H9 (cell line): ENCODE measurements at regions not wholly inside any gene's neighbourhood (a gene's known extent, or its start where the extent isn't known, plus 50 kb on each side); places are given as distances from the start of the nearest gene placed in this dataset.

Source experiments
- DNase-seq: peaks from one replicate; pipeline ENCODE4 v3.0.0-alpha.2; 2017
- H2AFZ ChIP-seq: one replicate; pipeline ENCODE4 v1.6.1; 2013; ENCODE audit warnings: mild to moderate bottlenecking, low read length, control low read depth, moderate library complexity
- H2AK5ac ChIP-seq: 2 replicates; pipeline ENCODE4 v1.6.1; 2013; ENCODE audit warnings: low read length, control low read depth, mixed read lengths; ENCODE audit not compliant: insufficient read length
- H2BK120ac ChIP-seq: one replicate; pipeline ENCODE4 v1.6.1; 2013; ENCODE audit warnings: low read depth, mild to moderate bottlenecking, low read length, control low read depth, inconsistent platforms; ENCODE audit not compliant: poor library complexity, severe bottlenecking
- H2BK12ac ChIP-seq: 2 replicates; pipeline ENCODE4 v1.6.1; 2013; ENCODE audit warnings: low read length, control low read depth, mixed read lengths, low read depth; ENCODE audit not compliant: insufficient read length
- H2BK15ac ChIP-seq: 2 replicates; pipeline ENCODE4 v1.6.1; 2013; ENCODE audit warnings: low read depth, low read length, control low read depth
- H2BK20ac ChIP-seq: one replicate; pipeline ENCODE4 v1.6.1; 2013; ENCODE audit warnings: low read depth, mild to moderate bottlenecking, low read length, control low read depth, inconsistent platforms; ENCODE audit not compliant: poor library complexity, severe bottlenecking
- H2BK5ac ChIP-seq: 2 replicates; pipeline ENCODE4 v1.6.1; 2013; ENCODE audit warnings: low read length, control low read depth, mixed read lengths; ENCODE audit not compliant: insufficient read length
- H3K14ac ChIP-seq: 2 replicates; pipeline ENCODE4 v1.6.1; 2013; ENCODE audit warnings: low read length, control low read depth; ENCODE audit not compliant: insufficient read depth
- H3K18ac ChIP-seq: 2 replicates; pipeline ENCODE4 v1.6.1; 2013; ENCODE audit warnings: low read depth, mild to moderate bottlenecking, mixed read lengths, low read length, control low read depth; ENCODE audit not compliant: insufficient read length
- H3K23ac ChIP-seq: 2 replicates; pipeline ENCODE4 v1.6.1; 2013; ENCODE audit warnings: low read length, control low read depth, mixed read lengths, low read depth; ENCODE audit not compliant: insufficient read length
- H3K23me2 ChIP-seq: 2 replicates; pipeline ENCODE4 v1.6.1; 2013; ENCODE audit warnings: low read depth, mild to moderate bottlenecking, mixed read lengths, low read length, control low read depth; ENCODE audit not compliant: insufficient read length, poor library complexity, severe bottlenecking
- H3K27ac ChIP-seq: 2 replicates; pipeline ENCODE4 v1.5.1; 2013; ENCODE audit warnings: low read length, control low read depth, mixed read lengths, low read depth; ENCODE audit not compliant: insufficient read length
- H3K27me3 ChIP-seq: 2 replicates; pipeline ENCODE4 v1.6.1; 2013; ENCODE audit warnings: low read length, control low read depth, inconsistent platforms; ENCODE audit not compliant: insufficient read depth
- H3K4ac ChIP-seq: 2 replicates; pipeline ENCODE4 v1.6.1; 2013; ENCODE audit warnings: low read depth, mild to moderate bottlenecking, control low read depth, inconsistent platforms, low read length, moderate library complexity
- H3K4me1 ChIP-seq: 2 replicates; pipeline ENCODE4 v1.6.1; 2013; ENCODE audit warnings: low read length, control low read depth, inconsistent platforms; ENCODE audit not compliant: insufficient read depth
- H3K4me2 ChIP-seq: 2 replicates; pipeline ENCODE4 v1.6.1; 2013; ENCODE audit warnings: low read length, control low read depth, mixed read lengths; ENCODE audit not compliant: insufficient read length, insufficient read depth
- H3K56ac ChIP-seq: 2 replicates; pipeline ENCODE4 v1.6.1; 2013; ENCODE audit warnings: low read depth, mild to moderate bottlenecking, mixed read lengths, low read length, control low read depth; ENCODE audit not compliant: insufficient read length
- H3K79me1 ChIP-seq: 2 replicates; pipeline ENCODE4 v1.6.1; 2013; ENCODE audit warnings: low read depth, mild to moderate bottlenecking, moderate library complexity, low read length, control low read depth, inconsistent platforms; ENCODE audit not compliant: insufficient read depth, poor library complexity, severe bottlenecking
- H3K79me2 ChIP-seq: 2 replicates; pipeline ENCODE4 v1.6.1; 2013; ENCODE audit warnings: low read length, control low read depth, inconsistent platforms; ENCODE audit not compliant: insufficient read depth
- H3K9ac ChIP-seq: 2 replicates; pipeline ENCODE4 v1.6.1; 2013; ENCODE audit warnings: low read length, control low read depth, mixed read lengths; ENCODE audit not compliant: insufficient read length; ENCODE audit errors: extremely low read depth
- H3K9me3 ChIP-seq: one replicate; pipeline ENCODE4 v1.6.1; 2013; ENCODE audit warnings: low read depth, low read length, inconsistent platforms; ENCODE audit not compliant: control insufficient read depth
- H3T11ph ChIP-seq: one replicate; pipeline ENCODE4 v1.6.1; 2013; ENCODE audit warnings: mild to moderate bottlenecking, low read length, control low read depth, inconsistent platforms
- H4K20me1 ChIP-seq: one replicate; pipeline ENCODE4 v1.6.1; 2013; ENCODE audit not compliant: control insufficient read depth, insufficient read length, insufficient read depth
- H4K5ac ChIP-seq: 2 replicates; pipeline ENCODE4 v1.6.1; 2013; ENCODE audit warnings: low read depth, mild to moderate bottlenecking, mixed read lengths, low read length, control low read depth; ENCODE audit not compliant: insufficient read length
- H4K8ac ChIP-seq: replicated peaks from 2 replicates; pipeline ENCODE4 v1.6.1; 2013; ENCODE audit warnings: low read length, control low read depth, mixed read lengths, low read depth; ENCODE audit not compliant: insufficient read length
- H4K91ac ChIP-seq: 2 replicates; pipeline ENCODE4 v1.6.1; 2013; ENCODE audit warnings: low read depth, mild to moderate bottlenecking, moderate library complexity, mixed read lengths, low read length, control low read depth; ENCODE audit not compliant: insufficient read length
- H3K27ac Mint-ChIP-seq, 3 experiments: 2 replicates in 2 of 3; 3 replicates in 1 of 3; pipeline ENCODE4 v1.8.0; 2020 to 2021; ENCODE audit warnings: mixed read lengths in 3 of 3, mild to moderate bottlenecking in 1 of 3, moderate library complexity in 1 of 3
- H3K27me3 Mint-ChIP-seq: 2 replicates; pipeline ENCODE4 v1.8.0; 2021; ENCODE audit warnings: low read depth, mild to moderate bottlenecking, moderate library complexity, mixed read lengths
- H3K36me3 Mint-ChIP-seq, 3 experiments: 2 replicates in 2 of 3; 3 replicates in 1 of 3; pipeline ENCODE4 v1.8.0; 2020 to 2021; ENCODE audit warnings: low read depth in 3 of 3, mixed read lengths in 3 of 3; ENCODE audit not compliant: insufficient read depth in 1 of 3
- H3K4me1 Mint-ChIP-seq, 2 experiments: 2 replicates each; pipeline ENCODE4 v1.8.0; 2020; ENCODE audit warnings: mixed read lengths in 2 of 2
- H3K4me3 Mint-ChIP-seq, 2 experiments: 2 replicates in 1 of 2; 3 replicates in 1 of 2; pipeline ENCODE4 v1.8.0; 2020 to 2021; ENCODE audit warnings: mild to moderate bottlenecking in 2 of 2, mixed read lengths in 2 of 2, moderate library complexity in 1 of 2
- H3K9me3 Mint-ChIP-seq, 2 experiments: 2 replicates in 1 of 2; 3 replicates in 1 of 2; pipeline ENCODE4 v1.8.0; 2020; ENCODE audit warnings: mild to moderate bottlenecking in 2 of 2, mixed read lengths in 2 of 2, moderate library complexity in 1 of 2
- WGBS: extraction: QIAGEN DNeasy Blood & Tissue Kit; methylation state at CpG from one replicate; pipeline ENCODE4 v1.1.7; 2013; ENCODE audit warnings: missing lambda C conversion rate, low lambda C conversion rate, mixed read lengths; ENCODE audit not compliant: insufficient read length; ENCODE audit errors: extremely low coverage; 5-methylcytosine and 5-hydroxymethylcytosine counted together
- TF ChIP-seq, protein P1 (sequence below): fragments of 200-600 bp; sonication (generic); conservative IDR thresholded peaks from 3 replicates; pipeline ENCODE4 v1.8.0; 2021; ENCODE audit warnings: antibody characterized with exemption, mild to moderate bottlenecking

- Histone ChIP-seq H2AFZ (no peak overlapping the region), H2BK20ac (no peak overlapping the region), H2AK5ac (no peak overlapping the region), H3K23ac (no peak overlapping the region), H4K20me1 (no peaks in the 10 kb centered on the region), H3K9ac (no peak overlapping the region), H3K27me3 (no peaks in the 10 kb centered on the region), H3K4me2 (no peak overlapping the region), H2BK120ac (no peak overlapping the region), H3K79me1 (no peaks in the 10 kb centered on the region), H3K27ac (no peak overlapping the region), H2BK15ac (no peak overlapping the region), H3T11ph (no peak overlapping the region), H3K56ac (no peak overlapping the region), H3K23me2 (no peaks in the 10 kb centered on the region), H3K18ac (no peak overlapping the region), H2BK5ac (no peak overlapping the region), H4K91ac (no peak overlapping the region), H4K8ac (no peak overlapping the region), H3K4me1 (0 out of 2 replicates have a peak, but pooled peaks cover 1% of the 10 kb centered on the region), H3K14ac (no peak overlapping the region), H3K79me2 (no peaks in the 10 kb centered on the region), H3K4ac (no peak overlapping the region), H4K5ac (no peak overlapping the region), H2BK12ac (no peak overlapping the region), H3K9me3 (no peaks in the 10 kb centered on the region)
- H3K27ac Mint-ChIP-seq: no peak overlapping the region
- H3K4me3 Mint-ChIP-seq: no peak overlapping the region
- DNase-seq: no peak
- H3K36me3 Mint-ChIP-seq: no peaks in the 10 kb centered on the region; a peak in 1 of 7 replicates
- H3K4me1 Mint-ChIP-seq: peaks cover 0 to 2% of the 10 kb centered on the region in 2 experiments; a peak in 2 of 4 replicates
- H3K27me3 Mint-ChIP-seq: no peaks in the 10 kb centered on the region
- no CpG with 5 or more reads among the region's 2 CpGs for WGBS
- TF ChIP-seq, protein P1, sequence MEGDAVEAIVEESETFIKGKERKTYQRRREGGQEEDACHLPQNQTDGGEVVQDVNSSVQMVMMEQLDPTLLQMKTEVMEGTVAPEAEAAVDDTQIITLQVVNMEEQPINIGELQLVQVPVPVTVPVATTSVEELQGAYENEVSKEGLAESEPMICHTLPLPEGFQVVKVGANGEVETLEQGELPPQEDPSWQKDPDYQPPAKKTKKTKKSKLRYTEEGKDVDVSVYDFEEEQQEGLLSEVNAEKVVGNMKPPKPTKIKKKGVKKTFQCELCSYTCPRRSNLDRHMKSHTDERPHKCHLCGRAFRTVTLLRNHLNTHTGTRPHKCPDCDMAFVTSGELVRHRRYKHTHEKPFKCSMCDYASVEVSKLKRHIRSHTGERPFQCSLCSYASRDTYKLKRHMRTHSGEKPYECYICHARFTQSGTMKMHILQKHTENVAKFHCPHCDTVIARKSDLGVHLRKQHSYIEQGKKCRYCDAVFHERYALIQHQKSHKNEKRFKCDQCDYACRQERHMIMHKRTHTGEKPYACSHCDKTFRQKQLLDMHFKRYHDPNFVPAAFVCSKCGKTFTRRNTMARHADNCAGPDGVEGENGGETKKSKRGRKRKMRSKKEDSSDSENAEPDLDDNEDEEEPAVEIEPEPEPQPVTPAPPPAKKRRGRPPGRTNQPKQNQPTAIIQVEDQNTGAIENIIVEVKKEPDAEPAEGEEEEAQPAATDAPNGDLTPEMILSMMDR: no peak
- H3K9me3 Mint-ChIP-seq: peaks cover 2 to 6% of the 10 kb centered on the region in 2 experiments; a peak in 3 of 5 replicates
Measured at GRCh38 chr3:59240666-59241255, 190.9 kb upstream of the CFAP20DC start.
